ENCODE measurements at regions not wholly inside any gene's neighbourhood (a gene's known extent, or its start where the extent isn't known, plus 50 kb on each side); places are given as distances from the start of the nearest gene placed in this dataset.

DNA sequence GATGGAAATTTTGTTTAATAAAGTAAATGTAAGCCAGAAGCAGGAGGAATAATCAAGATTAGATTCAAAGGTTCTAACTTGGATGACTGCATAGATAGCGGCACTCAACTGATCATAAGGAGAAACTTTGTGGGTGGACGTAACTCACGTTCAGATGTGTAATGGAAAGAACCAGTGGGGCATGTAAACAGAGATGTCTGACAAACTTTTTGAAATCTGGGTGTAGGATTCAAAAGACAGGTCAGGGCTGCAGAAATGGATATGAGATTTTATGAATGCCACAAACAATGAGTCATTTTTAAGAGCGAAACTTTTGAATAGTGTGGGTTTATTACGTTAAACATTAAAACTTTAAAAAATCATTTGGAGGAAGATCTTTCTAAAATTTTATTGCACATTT lies 375.6 kb downstream of the GBA3 start:
- Histone ChIP-seq H3K27ac (ENCODE audit: insufficient read depth in 1 of 2, low read depth in 1 of 2, low read length in 2 of 2, poor library complexity in 1 of 2, severe bottlenecking in 2 of 2) (no peak overlapping the region), H3K4me1 (ENCODE audit: control extremely low read depth in 1 of 4, control insufficient read depth in 4 of 4, insufficient read depth in 4 of 4, low read length in 3 of 4) (no peaks in the 10 kb centered on the region), H3K27me3 (replicated peaks in 2 of 5; ENCODE audit: control insufficient read depth in 4 of 5, insufficient read depth in 5 of 5, low read length in 4 of 5) (no peaks in the 10 kb centered on the region), H3K36me3 (ENCODE audit: control insufficient read depth in 4 of 4, insufficient read depth in 4 of 4, low read length in 3 of 4) (no peaks in the 10 kb centered on the region), H3K4me3 (ENCODE audit: control insufficient read depth in 1 of 7, extremely low read depth in 1 of 7, insufficient read depth in 4 of 7, low read depth in 2 of 7, low read length in 6 of 7) (no peak overlapping the region), H3K9me3 (ENCODE audit: control extremely low read depth in 1 of 5, control insufficient read depth in 4 of 5, insufficient read depth in 2 of 5, low read depth in 1 of 5, low read length in 4 of 5) (no peaks in the 10 kb centered on the region)
- 100% methylated on average over 3 of the region's 5 CpGs for WGBS (ENCODE audit: insufficient coverage)
- POLR2A ChIA-PET = no interaction called here
- CTCF ChIA-PET = no interaction called here
- DNase-seq = no peak

DNA sequence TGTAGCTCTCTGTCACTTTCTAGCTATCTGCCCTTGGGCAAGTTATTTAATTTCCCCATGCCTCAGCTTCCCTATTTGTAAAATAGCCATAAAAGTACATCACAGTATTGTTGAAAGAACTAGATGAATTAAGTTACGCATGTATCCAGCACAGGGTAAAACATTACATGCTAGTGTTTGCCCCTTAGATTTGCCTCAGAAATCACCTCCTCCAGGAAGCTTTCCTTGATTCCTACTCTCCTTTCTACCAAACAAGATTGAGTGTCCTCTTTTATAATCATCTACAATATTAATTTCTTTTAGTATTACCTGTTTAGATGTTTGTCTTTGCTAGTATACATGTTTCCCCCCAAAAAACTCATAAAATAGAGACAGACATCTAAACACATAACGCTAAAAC lies 369.5 kb downstream of the GBA3 start:
- no CpG with 5 or more reads among the region's 2 CpGs for WGBS (ENCODE audit: insufficient coverage)
- H3K36me3 ChIP-seq (ENCODE audit: control insufficient read depth in 4 of 4, insufficient read depth in 4 of 4, low read length in 3 of 4) = no peaks in the 10 kb centered on the region
- ChIA-PET POLR2A (no interaction called here), CTCF (interaction anchor here (0.9 kb wide), 1 partner anchor 13 kb away, joined by 3 read pairs; no protein-coding TSS in a partner anchor)
- H3K9me3 ChIP-seq (ENCODE audit: control extremely low read depth in 1 of 5, control insufficient read depth in 4 of 5, insufficient read depth in 2 of 5, low read depth in 1 of 5, low read length in 4 of 5) = no peaks in the 10 kb centered on the region
- DNase-seq = no peak
- H3K4me3 ChIP-seq (ENCODE audit: control insufficient read depth in 1 of 7, extremely low read depth in 1 of 7, insufficient read depth in 4 of 7, low read depth in 2 of 7, low read length in 6 of 7) = no peak overlapping the region
- H3K4me1 ChIP-seq (ENCODE audit: control extremely low read depth in 1 of 4, control insufficient read depth in 4 of 4, insufficient read depth in 4 of 4, low read length in 3 of 4) = no peaks in the 10 kb centered on the region
- no peaks in the 10 kb centered on the region for H3K27me3 ChIP-seq (replicated peaks in 2 of 5; ENCODE audit: control insufficient read depth in 4 of 5, insufficient read depth in 5 of 5, low read length in 4 of 5)
- H3K27ac ChIP-seq (ENCODE audit: insufficient read depth in 1 of 2, low read depth in 1 of 2, low read length in 2 of 2, poor library complexity in 1 of 2, severe bottlenecking in 2 of 2) = no peak overlapping the region

DNA sequence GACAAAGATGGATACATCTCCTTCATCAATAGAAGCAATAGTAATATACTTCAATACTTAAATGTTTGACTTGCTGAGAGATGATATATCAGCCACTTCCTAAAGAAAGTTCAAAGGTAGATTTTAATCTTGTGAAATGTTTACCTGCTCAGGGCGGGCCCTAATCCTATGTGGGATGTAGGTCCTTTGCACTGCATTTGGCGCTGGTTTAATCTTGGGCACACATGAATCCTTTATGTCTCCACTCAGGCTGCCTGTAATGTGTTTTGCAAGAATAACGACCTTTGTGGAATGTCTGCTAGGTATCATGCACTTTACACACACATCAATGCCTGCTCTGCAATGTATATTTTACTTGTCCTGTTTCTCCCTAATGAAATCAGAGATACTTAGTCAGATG lies 368.7 kb downstream of the GBA3 start:
- H3K36me3 ChIP-seq (ENCODE audit: control insufficient read depth in 4 of 4, insufficient read depth in 4 of 4, low read length in 3 of 4) = no peaks in the 10 kb centered on the region
- no peaks in the 10 kb centered on the region for H3K27me3 ChIP-seq (replicated peaks in 2 of 5; ENCODE audit: control insufficient read depth in 4 of 5, insufficient read depth in 5 of 5, low read length in 4 of 5)
- ChIA-PET POLR2A (no interaction called here), CTCF (interaction anchor here (0.9 kb wide), 1 partner anchor 14 kb away, joined by 3 read pairs; no protein-coding TSS in a partner anchor)
- no peaks in the 10 kb centered on the region for H3K4me1 ChIP-seq (ENCODE audit: control extremely low read depth in 1 of 4, control insufficient read depth in 4 of 4, insufficient read depth in 4 of 4, low read length in 3 of 4)
- no peak overlapping the region for H3K4me3 ChIP-seq (ENCODE audit: control insufficient read depth in 1 of 7, extremely low read depth in 1 of 7, insufficient read depth in 4 of 7, low read depth in 2 of 7, low read length in 6 of 7)
- no peak for DNase-seq
- WGBS (ENCODE audit: insufficient coverage) = 89% methylated on average over 3 of the region's 3 CpGs
- no peak overlapping the region for H3K27ac ChIP-seq (ENCODE audit: insufficient read depth in 1 of 2, low read depth in 1 of 2, low read length in 2 of 2, poor library complexity in 1 of 2, severe bottlenecking in 2 of 2)
- H3K9me3 ChIP-seq (ENCODE audit: control extremely low read depth in 1 of 5, control insufficient read depth in 4 of 5, insufficient read depth in 2 of 5, low read depth in 1 of 5, low read length in 4 of 5) = no peaks in the 10 kb centered on the region

- H3K36me3 ChIP-seq (ENCODE audit: control insufficient read depth in 4 of 4, insufficient read depth in 4 of 4, low read length in 3 of 4) = no peaks in the 10 kb centered on the region
- no peak for DNase-seq
- H3K27me3 ChIP-seq (replicated peaks in 2 of 5; ENCODE audit: control insufficient read depth in 4 of 5, insufficient read depth in 5 of 5, low read length in 4 of 5) = no peaks in the 10 kb centered on the region
- CTCF ChIA-PET = no interaction called here
- no peak overlapping the region for H3K4me3 ChIP-seq (ENCODE audit: control insufficient read depth in 1 of 7, extremely low read depth in 1 of 7, insufficient read depth in 4 of 7, low read depth in 2 of 7, low read length in 6 of 7)
- no peak overlapping the region for H3K27ac ChIP-seq (ENCODE audit: insufficient read depth in 1 of 2, low read depth in 1 of 2, low read length in 2 of 2, poor library complexity in 1 of 2, severe bottlenecking in 2 of 2)
- WGBS (ENCODE audit: insufficient coverage) = no CpG with 5 or more reads among the region's 1 CpG
- no peaks in the 10 kb centered on the region for H3K4me1 ChIP-seq (ENCODE audit: control extremely low read depth in 1 of 4, control insufficient read depth in 4 of 4, insufficient read depth in 4 of 4, low read length in 3 of 4)
- no peaks in the 10 kb centered on the region for H3K9me3 ChIP-seq (ENCODE audit: control extremely low read depth in 1 of 5, control insufficient read depth in 4 of 5, insufficient read depth in 2 of 5, low read depth in 1 of 5, low read length in 4 of 5)
- POLR2A ChIA-PET = interaction anchor here (0.9 kb wide), 1 partner anchor 15 kb away, joined by 3 read pairs; no protein-coding TSS in a partner anchor
Observed at GRCh38 chr4:23060776-23061175, 368.0 kb downstream of the GBA3 start.

GRCh38 chr4:23058165-23058776 lies 365.5 kb downstream of the GBA3 start:
- H3K4me3 ChIP-seq (ENCODE audit: control insufficient read depth in 1 of 7, extremely low read depth in 1 of 7, insufficient read depth in 4 of 7, low read depth in 2 of 7, low read length in 6 of 7) = no peak overlapping the region
- no peaks in the 10 kb centered on the region for H3K9me3 ChIP-seq (ENCODE audit: control extremely low read depth in 1 of 5, control insufficient read depth in 4 of 5, insufficient read depth in 2 of 5, low read depth in 1 of 5, low read length in 4 of 5)
- ChIA-PET CTCF (no interaction called here), POLR2A (interaction anchor here (0.7 kb wide), 1 partner anchor 16 kb away, joined by 3 read pairs; no protein-coding TSS in a partner anchor)
- H3K27me3 ChIP-seq (replicated peaks in 2 of 5; ENCODE audit: control insufficient read depth in 4 of 5, insufficient read depth in 5 of 5, low read length in 4 of 5) = no peaks in the 10 kb centered on the region
- no peaks in the 10 kb centered on the region for H3K36me3 ChIP-seq (ENCODE audit: control insufficient read depth in 4 of 4, insufficient read depth in 4 of 4, low read length in 3 of 4)
- H3K27ac ChIP-seq (ENCODE audit: insufficient read depth in 1 of 2, low read depth in 1 of 2, low read length in 2 of 2, poor library complexity in 1 of 2, severe bottlenecking in 2 of 2) = no peak overlapping the region
- no peak for DNase-seq
- no peaks in the 10 kb centered on the region for H3K4me1 ChIP-seq (ENCODE audit: control extremely low read depth in 1 of 4, control insufficient read depth in 4 of 4, insufficient read depth in 4 of 4, low read length in 3 of 4)

DNA sequence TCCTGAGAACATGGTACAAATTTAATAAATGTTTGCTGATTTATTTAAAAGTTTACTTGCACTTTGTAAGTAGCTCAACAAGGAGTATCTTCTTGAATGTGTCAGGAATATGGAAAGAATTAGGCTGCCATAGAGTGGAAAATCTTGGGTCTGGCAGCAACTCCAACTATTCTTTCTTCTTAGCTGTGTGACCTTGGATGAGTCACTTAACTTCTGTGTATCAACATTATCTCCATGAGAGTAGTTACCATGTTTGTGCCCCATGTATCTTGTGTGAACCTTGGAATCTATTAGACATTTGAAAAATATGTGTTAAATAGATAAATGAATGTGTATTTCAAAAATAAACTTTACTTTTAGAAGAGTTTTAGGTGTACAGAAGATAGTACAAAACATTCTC lies 348.8 kb downstream of the GBA3 start:
- no peak overlapping the region for H3K4me3 ChIP-seq (ENCODE audit: control insufficient read depth in 1 of 7, extremely low read depth in 1 of 7, insufficient read depth in 4 of 7, low read depth in 2 of 7, low read length in 6 of 7)
- CTCF ChIA-PET = no interaction called here
- no peaks in the 10 kb centered on the region for H3K9me3 ChIP-seq (ENCODE audit: control extremely low read depth in 1 of 5, control insufficient read depth in 4 of 5, insufficient read depth in 2 of 5, low read depth in 1 of 5, low read length in 4 of 5)
- H3K27ac ChIP-seq (ENCODE audit: insufficient read depth in 1 of 2, low read depth in 1 of 2, low read length in 2 of 2, poor library complexity in 1 of 2, severe bottlenecking in 2 of 2) = no peak overlapping the region
- no peaks in the 10 kb centered on the region for H3K27me3 ChIP-seq (replicated peaks in 2 of 5; ENCODE audit: control insufficient read depth in 4 of 5, insufficient read depth in 5 of 5, low read length in 4 of 5)
- H3K36me3 ChIP-seq (ENCODE audit: control insufficient read depth in 4 of 4, insufficient read depth in 4 of 4, low read length in 3 of 4) = no peaks in the 10 kb centered on the region
- DNase-seq = no peak
- no peaks in the 10 kb centered on the region for H3K4me1 ChIP-seq (ENCODE audit: control extremely low read depth in 1 of 4, control insufficient read depth in 4 of 4, insufficient read depth in 4 of 4, low read length in 3 of 4)
- POLR2A ChIA-PET = no interaction called here

DNA sequence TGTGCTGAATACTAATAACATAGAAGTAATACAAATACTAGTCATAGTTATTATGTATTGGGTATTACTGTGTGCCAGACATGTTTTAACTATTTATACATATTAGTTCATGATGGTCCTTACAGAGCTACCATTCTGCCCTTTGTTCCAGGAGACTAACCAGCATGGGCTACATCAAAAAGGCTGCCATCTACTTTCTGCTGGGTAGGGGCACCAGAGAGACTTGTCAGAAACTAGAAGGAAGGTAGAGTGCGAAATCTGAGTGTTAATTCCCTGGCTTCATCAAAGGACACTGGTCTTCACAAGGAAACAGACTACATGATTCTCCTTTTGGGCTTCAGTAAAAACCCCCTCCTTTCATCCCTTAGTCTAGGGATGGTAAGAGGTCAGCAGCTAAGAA lies 347.8 kb downstream of the GBA3 start:
- POLR2A ChIA-PET = no interaction called here
- no peaks in the 10 kb centered on the region for H3K4me1 ChIP-seq (ENCODE audit: control extremely low read depth in 1 of 4, control insufficient read depth in 4 of 4, insufficient read depth in 4 of 4, low read length in 3 of 4)

More for the DNA sequence above, 347.8 kb downstream of the GBA3 start:
- H3K36me3 ChIP-seq (ENCODE audit: control insufficient read depth in 4 of 4, insufficient read depth in 4 of 4, low read length in 3 of 4) = no peaks in the 10 kb centered on the region
- whole genome bisulfite sequencing (ENCODE audit: insufficient coverage) = 100% methylated on average over 1 of the region's 1 CpG
- no peaks in the 10 kb centered on the region for H3K9me3 ChIP-seq (ENCODE audit: control extremely low read depth in 1 of 5, control insufficient read depth in 4 of 5, insufficient read depth in 2 of 5, low read depth in 1 of 5, low read length in 4 of 5)
- CTCF ChIA-PET = no interaction called here
- no peak for DNase-seq
- no peak overlapping the region for H3K4me3 ChIP-seq (ENCODE audit: control insufficient read depth in 1 of 7, extremely low read depth in 1 of 7, insufficient read depth in 4 of 7, low read depth in 2 of 7, low read length in 6 of 7)
- H3K27ac ChIP-seq (ENCODE audit: insufficient read depth in 1 of 2, low read depth in 1 of 2, low read length in 2 of 2, poor library complexity in 1 of 2, severe bottlenecking in 2 of 2) = no peak overlapping the region
- no peaks in the 10 kb centered on the region for H3K27me3 ChIP-seq (replicated peaks in 2 of 5; ENCODE audit: control insufficient read depth in 4 of 5, insufficient read depth in 5 of 5, low read length in 4 of 5)
